AG09309 (cell line): ENCODE measurements at regions not wholly inside any gene's neighbourhood (a gene's known extent, or its start where the extent isn't known, plus 50 kb on each side); places are given as distances from the start of the nearest gene placed in this dataset.

Experiments
- DNase-seq: peaks from one replicate; pipeline ENCODE4 v3.0.0-alpha.2; 2010; ENCODE audit warnings: low read depth
- H3K4me3 ChIP-seq: 2 replicates; pipeline ENCODE4 v1.5.1; 2011; ENCODE audit warnings: mild to moderate bottlenecking, low read depth, low read length, moderate library complexity; ENCODE audit not compliant: control insufficient read depth
- TF ChIP-seq, protein P1 (sequence below): IDR thresholded peaks from 2 replicates; pipeline ENCODE4 v1.5.1; 2011; ENCODE audit warnings: mild to moderate bottlenecking, low read depth, low read length, inconsistent platforms; ENCODE audit not compliant: insufficient read depth, control insufficient read depth; ENCODE audit errors: missing control alignments

DNA sequence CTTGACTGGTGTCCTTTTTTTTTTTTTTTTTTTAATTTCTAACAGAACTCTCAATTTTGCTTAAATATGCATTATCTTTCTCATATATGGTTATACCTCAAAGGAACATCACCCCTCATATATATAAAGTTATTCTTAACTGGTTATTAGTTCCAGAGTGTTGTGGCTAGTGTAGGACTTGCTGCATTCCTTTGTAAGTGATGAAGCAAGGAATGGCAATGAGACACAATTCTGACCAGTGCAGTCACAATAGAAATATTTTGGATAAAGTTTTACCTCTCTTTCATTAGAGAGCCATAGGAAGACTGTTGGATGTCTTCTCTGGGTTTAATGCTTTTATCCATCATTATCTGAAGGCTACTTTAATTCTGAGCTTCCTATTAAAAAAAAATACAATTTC, 75.5 kb upstream of the CBLB start:
- TF ChIP-seq, protein P1, sequence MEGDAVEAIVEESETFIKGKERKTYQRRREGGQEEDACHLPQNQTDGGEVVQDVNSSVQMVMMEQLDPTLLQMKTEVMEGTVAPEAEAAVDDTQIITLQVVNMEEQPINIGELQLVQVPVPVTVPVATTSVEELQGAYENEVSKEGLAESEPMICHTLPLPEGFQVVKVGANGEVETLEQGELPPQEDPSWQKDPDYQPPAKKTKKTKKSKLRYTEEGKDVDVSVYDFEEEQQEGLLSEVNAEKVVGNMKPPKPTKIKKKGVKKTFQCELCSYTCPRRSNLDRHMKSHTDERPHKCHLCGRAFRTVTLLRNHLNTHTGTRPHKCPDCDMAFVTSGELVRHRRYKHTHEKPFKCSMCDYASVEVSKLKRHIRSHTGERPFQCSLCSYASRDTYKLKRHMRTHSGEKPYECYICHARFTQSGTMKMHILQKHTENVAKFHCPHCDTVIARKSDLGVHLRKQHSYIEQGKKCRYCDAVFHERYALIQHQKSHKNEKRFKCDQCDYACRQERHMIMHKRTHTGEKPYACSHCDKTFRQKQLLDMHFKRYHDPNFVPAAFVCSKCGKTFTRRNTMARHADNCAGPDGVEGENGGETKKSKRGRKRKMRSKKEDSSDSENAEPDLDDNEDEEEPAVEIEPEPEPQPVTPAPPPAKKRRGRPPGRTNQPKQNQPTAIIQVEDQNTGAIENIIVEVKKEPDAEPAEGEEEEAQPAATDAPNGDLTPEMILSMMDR = no peak
- no peak overlapping the region for H3K4me3 ChIP-seq
- DNase-seq = no peak

DNA sequence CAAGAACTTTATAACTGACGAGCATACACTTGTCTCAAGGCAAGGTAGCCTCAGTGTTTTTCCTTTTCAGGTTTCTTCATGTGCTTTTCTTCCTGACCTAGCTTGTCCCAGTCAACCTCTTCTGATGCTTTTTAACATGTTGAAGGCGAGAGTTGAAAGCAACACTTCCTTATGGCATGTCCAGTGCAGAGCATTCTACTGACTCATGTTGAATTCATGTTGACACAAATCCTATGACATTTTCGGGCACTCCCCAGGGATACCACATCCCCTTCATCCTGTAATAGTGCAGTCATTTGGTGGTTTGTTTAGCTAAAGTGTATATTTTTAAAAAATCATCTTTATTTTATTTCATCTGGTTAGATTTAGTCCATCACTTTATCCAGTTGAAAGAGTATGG, 75.9 kb upstream of the CBLB start:
- peak; percentile 35 for DNase-seq
- TF ChIP-seq, protein P1 = no peak
- H3K4me3 ChIP-seq = no peak overlapping the region

GRCh38 chr3:105948101-105948500, 79.3 kb upstream of the CBLB start:
- no peak overlapping the region for H3K4me3 ChIP-seq
- TF ChIP-seq, protein P1 = no peak
- DNase-seq = no peak

DNA sequence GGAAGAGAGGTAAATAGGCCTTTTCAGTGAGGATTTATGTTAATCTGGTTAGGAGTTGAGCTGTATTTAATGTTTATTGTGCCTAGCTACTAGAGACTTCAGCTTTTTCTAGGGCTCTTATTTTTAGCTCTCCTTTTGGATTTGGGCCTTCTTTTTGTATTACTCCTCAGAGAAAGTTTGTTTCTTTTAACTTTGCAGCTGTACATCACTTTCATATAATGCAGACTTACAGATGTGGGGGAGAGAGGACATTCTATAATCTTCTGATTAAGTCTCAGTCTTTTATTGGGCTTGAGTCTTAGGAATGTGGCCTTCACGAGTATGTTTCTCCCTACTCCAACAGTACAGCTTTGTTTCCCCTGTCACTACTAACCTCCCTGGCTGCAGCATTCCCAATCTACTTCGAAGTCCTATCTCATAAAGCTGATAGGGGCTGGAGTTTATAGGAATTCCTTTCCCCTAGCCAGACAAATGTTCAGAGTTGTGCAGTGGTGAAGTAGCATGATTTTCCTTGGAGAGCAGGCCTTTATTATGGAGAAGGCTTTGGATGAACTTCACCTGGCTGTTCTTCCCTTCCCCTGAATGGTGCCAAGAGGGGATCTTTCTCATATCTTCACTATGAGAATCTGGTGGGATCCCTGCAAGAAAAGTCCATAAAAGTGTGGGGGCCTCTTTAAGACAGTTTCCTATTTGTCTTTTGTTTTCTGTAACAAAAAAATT, 82.2 kb upstream of the CBLB start:
- TF ChIP-seq, protein P1 = no peak
- DNase-seq = no peak
- no peak overlapping the region for H3K4me3 ChIP-seq

DNA sequence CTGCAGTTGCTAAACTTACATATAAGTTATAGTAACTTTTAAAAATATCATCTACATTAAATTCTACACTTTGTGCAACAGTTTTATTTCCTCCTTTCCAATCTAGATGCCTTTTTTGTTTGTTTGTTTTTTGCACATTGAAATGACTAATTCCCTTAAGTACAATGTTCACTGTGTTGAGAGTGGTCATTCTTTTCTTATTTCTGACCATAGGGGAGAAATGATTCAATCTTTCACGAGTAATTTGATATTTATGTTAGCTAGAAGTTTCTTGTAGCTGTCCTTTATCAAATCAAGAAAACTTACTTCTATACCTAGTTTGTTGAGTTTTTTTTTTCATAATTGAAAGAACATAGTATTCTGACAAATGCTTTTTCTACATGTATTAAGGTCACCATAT, 85.0 kb upstream of the CBLB start:
- no peak overlapping the region for H3K4me3 ChIP-seq
- DNase-seq = no peak
- TF ChIP-seq, protein P1 = no peak

- TF ChIP-seq, protein P1 = no peak
- H3K4me3 ChIP-seq = no peak overlapping the region
- DNase-seq = no peak
Observed at GRCh38 chr3:105956306-105956705, 87.5 kb upstream of the CBLB start.
